ENCODE measurements at regions not wholly inside any gene's neighbourhood (a gene's known extent, or its start where the extent isn't known, plus 50 kb on each side); places are given as distances from the start of the nearest gene placed in this dataset.
"Not testable (repeated sequence)": the region's sequence is repeated elsewhere in the genome, so short reads cannot be mapped to it uniquely, and the experiment has no call there.

DNA sequence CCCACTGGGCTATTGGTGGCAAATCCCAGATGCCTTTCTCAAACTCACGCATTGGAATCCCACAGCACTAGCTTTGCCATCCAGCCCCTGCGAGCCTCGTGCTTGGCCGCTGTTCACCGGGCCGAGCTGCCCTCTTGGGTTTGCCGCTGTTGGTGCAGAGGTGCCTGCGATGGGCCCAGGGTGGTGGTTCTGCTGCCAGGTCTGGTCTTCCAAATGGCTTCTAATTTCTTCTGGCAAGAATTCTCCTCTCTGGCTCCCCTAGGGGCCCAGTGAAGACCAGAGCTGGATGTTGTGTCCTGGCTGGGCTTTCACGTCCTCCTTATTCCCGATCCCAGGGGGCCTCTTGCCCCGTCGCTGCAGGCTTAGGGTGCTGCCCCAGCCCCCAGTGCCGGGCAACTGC, 194.1 kb downstream of the BANP start:
- TF ChIP-seq, protein P1, sequence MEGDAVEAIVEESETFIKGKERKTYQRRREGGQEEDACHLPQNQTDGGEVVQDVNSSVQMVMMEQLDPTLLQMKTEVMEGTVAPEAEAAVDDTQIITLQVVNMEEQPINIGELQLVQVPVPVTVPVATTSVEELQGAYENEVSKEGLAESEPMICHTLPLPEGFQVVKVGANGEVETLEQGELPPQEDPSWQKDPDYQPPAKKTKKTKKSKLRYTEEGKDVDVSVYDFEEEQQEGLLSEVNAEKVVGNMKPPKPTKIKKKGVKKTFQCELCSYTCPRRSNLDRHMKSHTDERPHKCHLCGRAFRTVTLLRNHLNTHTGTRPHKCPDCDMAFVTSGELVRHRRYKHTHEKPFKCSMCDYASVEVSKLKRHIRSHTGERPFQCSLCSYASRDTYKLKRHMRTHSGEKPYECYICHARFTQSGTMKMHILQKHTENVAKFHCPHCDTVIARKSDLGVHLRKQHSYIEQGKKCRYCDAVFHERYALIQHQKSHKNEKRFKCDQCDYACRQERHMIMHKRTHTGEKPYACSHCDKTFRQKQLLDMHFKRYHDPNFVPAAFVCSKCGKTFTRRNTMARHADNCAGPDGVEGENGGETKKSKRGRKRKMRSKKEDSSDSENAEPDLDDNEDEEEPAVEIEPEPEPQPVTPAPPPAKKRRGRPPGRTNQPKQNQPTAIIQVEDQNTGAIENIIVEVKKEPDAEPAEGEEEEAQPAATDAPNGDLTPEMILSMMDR (IDR thresholded peaks at IDR 0.05; ENCODE audit: insufficient read depth, low read depth, low read length), result not testable (repeated sequence)
- TF ChIP-seq EZH2 (IDR thresholded peaks at IDR 0.05; ENCODE audit: insufficient read depth, low read length), result not testable (repeated sequence)
